ENCODE measurements at regions not wholly inside any gene's neighbourhood (a gene's known extent, or its start where the extent isn't known, plus 50 kb on each side); places are given as distances from the start of the nearest gene placed in this dataset.
"Not testable (repeated sequence)": the region's sequence is repeated elsewhere in the genome, so short reads cannot be mapped to it uniquely, and the experiment has no call there.

- Mint-ChIP-seq H3K4me1 (ENCODE audit: unreplicated experiment) (peaks cover 15% of the 10 kb centered on the region), H3K27me3 (no peaks in the 10 kb centered on the region), H3K9me3 (no peaks in the 10 kb centered on the region), H3K4me3 (no peak overlapping the region), H3K36me3 (no peaks in the 10 kb centered on the region), H3K27ac (peak overlapping the region; percentile 37)
- no peak for DNase-seq (ENCODE audit: extremely low spot score, unreplicated experiment)
- TF ChIP-seq CTCF (conservative IDR thresholded peaks at IDR 0.05), result no peak
Observed at GRCh38 chr12:67540920-67541624, 107.5 kb upstream of the DYRK2 start.

- Mint-ChIP-seq H3K27me3 (no peaks in the 10 kb centered on the region), H3K4me3 (peak overlapping the region; percentile 49), H3K36me3 (no peaks in the 10 kb centered on the region), H3K27ac (peak overlapping the region; percentile 37), H3K4me1 (ENCODE audit: unreplicated experiment) (peaks cover 15% of the 10 kb centered on the region), H3K9me3 (no peaks in the 10 kb centered on the region)
- no peak for TF ChIP-seq CTCF (conservative IDR thresholded peaks at IDR 0.05)
- DNase-seq (ENCODE audit: extremely low spot score, unreplicated experiment), result no peak
Observed at GRCh38 chr12:67541625-67541991, 106.9 kb upstream of the DYRK2 start.

- no peak for DNase-seq (ENCODE audit: extremely low spot score, unreplicated experiment)
- Mint-ChIP-seq H3K9me3 (peaks cover 5% of the 10 kb centered on the region), H3K4me3 (no peak overlapping the region), H3K4me1 (ENCODE audit: unreplicated experiment) (peaks cover 22% of the 10 kb centered on the region), H3K27me3 (no peaks in the 10 kb centered on the region), H3K27ac (no peak overlapping the region), H3K36me3 (no peaks in the 10 kb centered on the region)
- TF ChIP-seq CTCF (conservative IDR thresholded peaks at IDR 0.05), result no peak
Observed at GRCh38 chr12:67543021-67543770, 105.3 kb upstream of the DYRK2 start.

- Mint-ChIP-seq H3K4me1 (ENCODE audit: unreplicated experiment) (peaks cover 22% of the 10 kb centered on the region), H3K36me3 (no peaks in the 10 kb centered on the region), H3K27me3 (no peaks in the 10 kb centered on the region), H3K4me3 (no peak overlapping the region), H3K27ac (no peak overlapping the region), H3K9me3 (peaks cover 5% of the 10 kb centered on the region)
- no peak for DNase-seq (ENCODE audit: extremely low spot score, unreplicated experiment)
- TF ChIP-seq CTCF (conservative IDR thresholded peaks at IDR 0.05), result no peak
Observed at GRCh38 chr12:67545298-67545697, 103.2 kb upstream of the DYRK2 start.

- H3K27me3 Mint-ChIP-seq, result no peaks in the 10 kb centered on the region
- H3K9me3 Mint-ChIP-seq, result peaks cover 5% of the 10 kb centered on the region
- DNase-seq (ENCODE audit: extremely low spot score, unreplicated experiment), result no peak
- no peak overlapping the region for H3K4me3 Mint-ChIP-seq
- TF ChIP-seq CTCF (conservative IDR thresholded peaks at IDR 0.05), result no peak
- H3K36me3 Mint-ChIP-seq, result no peaks in the 10 kb centered on the region
- H3K4me1 Mint-ChIP-seq (ENCODE audit: unreplicated experiment), result peaks cover 8% of the 10 kb centered on the region
- H3K27ac Mint-ChIP-seq, result peak overlapping the region; percentile 40
Observed at GRCh38 chr12:67546746-67547145, 101.8 kb upstream of the DYRK2 start.

- not testable (repeated sequence) for H3K27me3 Mint-ChIP-seq; H3K36me3 Mint-ChIP-seq; H3K4me3 Mint-ChIP-seq; H3K9me3 Mint-ChIP-seq; H3K27ac Mint-ChIP-seq; DNase-seq (ENCODE audit: extremely low spot score, unreplicated experiment); H3K4me1 Mint-ChIP-seq (ENCODE audit: unreplicated experiment)
Observed at GRCh38 chr12:67555075-67555717, 93.3 kb upstream of the DYRK2 start.

Measured in type B pancreatic cell (in vitro differentiated cells).